ENCODE measurements at regions not wholly inside any gene's neighbourhood (a gene's known extent, or its start where the extent isn't known, plus 50 kb on each side); places are given as distances from the start of the nearest gene placed in this dataset.

- no peak for TF ChIP-seq POLR2AphosphoS5 (IDR thresholded peaks at IDR 0.05; ENCODE audit: borderline replicate concordance, low read depth, low read length)
- no peak for TF ChIP-seq EZH2 (IDR thresholded peaks at IDR 0.05)
These were observed 52.3 kb upstream of the ITGA11 start for GRCh38 chr15:68484220-68484619.

Data from SK-N-MC (cell line).